Tibial nerve (tissue), 3 donors: ENCODE measurements at regions not wholly inside any gene's neighbourhood (a gene's known extent, or its start where the extent isn't known, plus 50 kb on each side); places are given as distances from the start of the nearest gene placed in this dataset.

Experiments
- CTCF ChIP-seq, 5 experiments: fragments of 200-600 bp in 3 of 5; fragments of 450-650 bp in 2 of 5; sonication (generic) in 3 of 5; IDR thresholded peaks; one replicate each; pipeline ENCODE4 v1.5.1; 2016 to 2019; ENCODE audit warnings: antibody characterized with exemption in 5 of 5, mild to moderate bottlenecking in 3 of 5, moderate library complexity in 2 of 5
- POLR2A ChIP-seq, 2 donors: fragments of 450-650 bp; IDR thresholded peaks; one replicate each; pipeline ENCODE4 v1.6.1; 2017; ENCODE audit warnings: antibody characterized with exemption in 2 of 2, mild to moderate bottlenecking in 2 of 2, moderate library complexity in 2 of 2

- no peak for TF ChIP-seq POLR2A (IDR thresholded peaks at IDR 0.05)
- TF ChIP-seq CTCF (IDR thresholded peaks at IDR 0.05) = no peak
Observed at GRCh38 chr1:208944981-208945451, 638.5 kb upstream of the CAMK1G start.
